Left lobe of liver (tissue), 2 donors: ENCODE measurements at regions not wholly inside any gene's neighbourhood (a gene's known extent, or its start where the extent isn't known, plus 50 kb on each side); places are given as distances from the start of the nearest gene placed in this dataset.

Source experiments
- ATAC-seq: fragments of 200-7000 bp; cut with Tn5 transposase; one replicate; pipeline ENCODE4 v1.9.1; 2020; ENCODE audit warnings: mild to moderate bottlenecking, moderate library complexity
- DNase-seq: peaks from one replicate; pipeline ENCODE4 v3.0.0-alpha.2; 2020; ENCODE audit warnings: low spot score
- donor health status: DM: no; HTN: no; CAD: no; lungs with moderate emphysema.
- donor health status: DM: no; HTN: yes; CAD: no.

DNA sequence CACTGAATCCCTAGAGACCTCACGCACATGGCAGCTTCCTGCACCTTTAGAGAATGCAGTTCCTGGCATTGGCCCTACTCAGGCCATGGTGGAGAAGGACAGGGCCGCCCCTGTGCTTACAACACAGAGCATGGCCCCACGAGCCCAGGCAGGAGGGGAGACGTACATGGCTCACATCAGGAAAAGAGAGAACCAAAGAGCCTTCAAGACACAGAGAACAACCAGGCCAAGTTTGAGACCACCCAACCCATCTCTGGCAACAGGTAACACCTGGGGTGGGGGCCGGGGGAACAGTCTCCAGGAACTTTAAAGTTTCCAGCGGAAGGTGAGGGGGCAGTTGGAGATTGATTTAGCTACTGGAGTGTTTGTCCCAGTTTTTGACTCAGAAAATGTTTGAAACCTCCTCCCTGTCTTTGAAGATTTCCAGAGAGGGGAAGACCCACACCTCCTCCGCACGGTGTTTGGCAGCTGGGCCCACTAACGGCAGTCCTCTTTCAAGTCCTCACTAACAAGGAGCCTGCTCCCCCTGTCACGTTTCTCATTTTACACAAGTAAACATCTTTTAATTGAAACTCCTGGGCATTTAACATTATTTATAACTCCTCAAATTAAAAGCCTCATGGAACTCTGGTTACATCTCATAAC, 1423.8 kb downstream of the TBC1D22A start:
- DNase-seq: peak; percentile 30
- ATAC-seq: no peak

GRCh38 chr22:48185071-48186055, 1422.9 kb downstream of the TBC1D22A start:
- ATAC-seq (no peak), DNase-seq (peak; percentile 34)

GRCh38 chr22:48182846-48183805, 1420.7 kb downstream of the TBC1D22A start:
- no peak for ATAC-seq
- peak; percentile 24 for DNase-seq

GRCh38 chr22:48182031-48182430, 1419.6 kb downstream of the TBC1D22A start:
- DNase-seq (peak; percentile 38), ATAC-seq (no peak)

GRCh38 chr22:48181263-48181955, 1419.0 kb downstream of the TBC1D22A start:
- ATAC-seq (no peak), DNase-seq (peak; percentile 12)

DNA sequence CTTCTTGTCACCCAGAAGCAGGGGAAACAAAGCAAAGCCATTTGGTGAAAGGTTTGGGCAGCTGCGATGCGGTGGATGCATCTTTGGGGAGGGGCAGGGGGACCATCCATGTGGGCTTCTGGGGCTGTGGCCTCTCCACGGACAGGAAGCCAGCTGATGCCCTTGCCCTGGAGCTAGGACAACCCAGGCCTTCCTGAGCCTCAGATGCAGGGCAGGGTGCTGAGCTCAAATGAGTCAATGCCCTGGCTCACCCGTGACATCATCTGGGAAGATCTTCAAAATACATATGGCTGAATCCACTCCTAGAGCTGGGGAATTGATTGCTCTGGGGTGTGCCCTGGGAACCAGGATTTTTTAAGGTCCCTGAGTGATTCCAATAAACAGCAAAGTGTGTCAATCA, 1418.2 kb downstream of the TBC1D22A start:
- DNase-seq: peak; percentile 15

GRCh38 chr22:48179571-48180546, 1417.4 kb downstream of the TBC1D22A start:
- no peak for ATAC-seq
- peak; percentile 29 for DNase-seq

More for the DNA sequence above, 1418.2 kb downstream of the TBC1D22A start:
- no peak for ATAC-seq

DNA sequence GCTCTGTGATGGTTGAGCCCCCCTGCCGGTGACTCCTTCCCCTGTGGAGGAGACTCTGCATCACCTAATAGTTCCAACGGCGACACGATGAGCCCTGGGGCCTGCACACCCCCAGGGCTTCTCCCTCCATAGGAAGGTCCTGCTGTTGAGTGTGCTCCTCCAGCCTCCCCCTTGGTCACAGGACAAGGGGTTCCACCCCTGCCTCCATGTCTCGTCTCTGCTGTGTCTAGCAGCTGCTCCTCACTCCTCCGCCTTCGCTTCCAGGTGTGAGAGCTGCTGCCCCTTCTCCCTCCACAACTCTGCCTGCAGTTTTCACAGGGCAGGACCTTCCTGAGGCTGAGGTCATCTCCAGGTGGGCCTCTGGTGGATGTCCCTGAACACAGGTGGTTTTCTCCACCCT, 1416.1 kb downstream of the TBC1D22A start:
- peak; percentile 27 for DNase-seq
- ATAC-seq: no peak

- ATAC-seq (no peak), DNase-seq (no peak)
Observed at GRCh38 chr22:48177631-48178030, 1415.2 kb downstream of the TBC1D22A start.

GRCh38 chr22:48175721-48176120, 1413.3 kb downstream of the TBC1D22A start:
- ATAC-seq (no peak), DNase-seq (no peak)

DNA sequence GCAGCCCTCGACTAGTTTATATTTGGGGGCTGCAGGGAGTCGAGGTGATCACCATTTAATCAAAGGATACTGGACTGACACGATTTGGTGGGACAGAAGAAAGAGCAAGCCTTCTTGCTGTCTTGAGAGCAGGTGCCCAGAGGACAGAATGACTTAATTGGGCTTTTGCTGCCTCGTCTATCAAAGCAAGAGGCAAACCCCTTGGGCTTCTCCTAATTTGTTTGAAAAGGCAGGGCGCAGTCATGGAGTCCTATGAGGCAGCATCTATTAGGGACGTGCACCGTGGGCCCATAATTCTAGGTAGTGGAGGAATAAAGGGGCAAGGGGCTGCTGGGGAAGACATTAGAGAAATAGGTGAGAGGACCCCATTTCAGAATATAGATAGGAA, 1411.3 kb downstream of the TBC1D22A start:
- DNase-seq (no peak), ATAC-seq (no peak)

DNA sequence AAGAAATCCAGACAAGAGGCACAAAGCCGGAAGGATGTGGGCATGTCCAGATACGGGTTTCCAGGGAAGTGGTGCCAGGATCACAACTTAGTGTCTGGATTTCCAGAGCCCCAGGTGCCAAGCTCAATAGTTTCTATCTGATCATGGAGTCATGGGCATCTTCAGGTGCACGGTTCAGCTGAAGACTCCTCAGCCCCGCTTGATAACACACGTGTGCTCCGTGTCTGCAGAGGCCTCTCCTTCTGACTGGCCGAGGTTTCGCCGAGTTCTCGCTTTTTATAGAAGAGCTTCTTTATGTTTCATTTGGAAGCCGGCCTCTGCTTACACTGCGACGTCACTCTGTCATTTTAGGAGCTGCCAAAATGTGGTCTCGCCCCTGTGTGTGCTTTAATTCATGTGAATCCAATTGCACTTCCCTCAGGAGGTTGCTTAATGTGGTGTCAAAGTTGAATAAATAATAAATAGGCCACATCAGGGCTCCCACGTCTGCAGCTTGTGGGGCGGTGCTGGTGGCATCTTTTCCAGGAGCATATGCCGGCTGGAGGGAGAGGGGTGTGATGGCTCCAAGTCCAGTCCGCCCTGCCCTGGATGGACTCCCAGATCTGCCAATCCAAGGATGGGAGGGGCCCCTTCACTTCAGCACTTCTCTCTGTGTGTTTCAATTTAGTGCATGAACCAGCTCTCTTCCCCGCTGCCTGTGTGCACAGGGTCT, 1410.8 kb downstream of the TBC1D22A start:
- DNase-seq (no peak), ATAC-seq (no peak)

DNA sequence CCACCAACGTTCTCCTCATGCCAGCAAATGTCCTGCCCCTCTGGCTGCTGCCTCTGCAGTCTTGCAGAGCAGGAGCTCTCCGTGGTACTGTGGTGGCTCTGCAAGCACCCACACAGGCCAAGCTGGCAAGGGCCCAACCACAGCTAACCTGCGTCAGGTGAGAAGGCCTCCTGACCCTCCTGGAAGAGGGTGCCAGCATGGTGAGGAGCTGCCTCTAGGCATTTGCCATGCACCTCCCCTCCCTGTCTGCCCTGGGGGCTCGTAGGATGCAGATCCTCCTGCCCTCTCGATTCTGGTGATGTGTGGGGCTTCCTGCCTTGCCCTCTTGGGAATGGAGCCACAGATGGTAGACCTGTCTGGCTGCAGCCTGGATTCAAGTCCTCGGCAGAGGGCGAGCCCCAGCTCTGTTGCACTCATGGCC, 1408.8 kb downstream of the TBC1D22A start:
- no peak for ATAC-seq
- no peak for DNase-seq

- no peak for ATAC-seq
- no peak for DNase-seq
Observed at GRCh38 chr22:48169227-48169626, 1406.8 kb downstream of the TBC1D22A start.

- DNase-seq (no peak), ATAC-seq (no peak)
Observed at GRCh38 chr22:48167238-48167637, 1404.8 kb downstream of the TBC1D22A start.

- DNase-seq (no peak), ATAC-seq (no peak)
Observed at GRCh38 chr22:48161298-48161697, 1398.8 kb downstream of the TBC1D22A start.

DNA sequence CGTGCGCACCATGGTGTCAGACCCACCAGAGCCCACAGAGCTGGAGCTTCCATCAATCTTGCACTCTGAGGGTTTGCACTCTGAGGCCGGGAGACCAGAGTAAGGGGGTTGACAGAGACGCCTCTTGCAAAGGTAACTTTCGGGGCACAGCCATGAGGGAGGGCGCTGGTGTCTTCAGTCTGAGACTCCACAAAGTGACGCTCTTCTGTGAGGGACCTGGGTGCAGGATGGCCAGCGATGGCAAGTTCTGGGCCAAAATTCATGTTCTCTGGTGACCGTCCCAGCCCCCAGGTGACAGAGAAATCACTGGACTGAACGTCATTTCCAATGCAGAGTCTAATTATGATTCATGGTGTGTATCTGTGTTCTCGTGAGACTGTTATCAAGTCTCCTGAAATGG, 1395.2 kb downstream of the TBC1D22A start:
- ATAC-seq (no peak), DNase-seq (no peak)

- ATAC-seq: no peak
- DNase-seq: no peak
Observed at GRCh38 chr22:48156603-48157355, 1394.3 kb downstream of the TBC1D22A start.
